Fibroblast of skin of right quadriceps (primary cell): ENCODE measurements at regions not wholly inside any gene's neighbourhood (a gene's known extent, or its start where the extent isn't known, plus 50 kb on each side); places are given as distances from the start of the nearest gene placed in this dataset.
"Not testable (repeated sequence)": the region's sequence is repeated elsewhere in the genome, so short reads cannot be mapped to it uniquely, and the experiment has no call there.

Experiments
- DNase-seq: peaks from one replicate; pipeline ENCODE4 v3.0.0-alpha.2; 2013

GRCh38 chrX:13220916-13221315, 98.9 kb downstream of the ATXN3L start:
- peak; percentile 62 for DNase-seq

- DNase-seq = peak; percentile 60
Measured at GRCh38 chrX:13219991-13220764, 99.7 kb downstream of the ATXN3L start.

- no peak for DNase-seq
Measured at GRCh38 chrX:13218758-13219157, 101.1 kb downstream of the ATXN3L start.

GRCh38 chrX:13216139-13216538, 103.7 kb downstream of the ATXN3L start:
- no peak for DNase-seq

GRCh38 chrX:13215729-13216128, 104.1 kb downstream of the ATXN3L start:
- DNase-seq = peak; percentile 44

GRCh38 chrX:13212191-13212651, 107.6 kb downstream of the ATXN3L start:
- peak; percentile 13 for DNase-seq

GRCh38 chrX:13210142-13210541, 109.7 kb downstream of the ATXN3L start:
- DNase-seq = not testable (repeated sequence)

GRCh38 chrX:13209704-13210103, 110.1 kb downstream of the ATXN3L start:
- peak; percentile 56 for DNase-seq

GRCh38 chrX:13208281-13208935, 111.4 kb downstream of the ATXN3L start:
- DNase-seq = no peak

- no peak for DNase-seq
Measured at GRCh38 chrX:13203271-13203670, 116.6 kb downstream of the ATXN3L start.

- no peak for DNase-seq
Measured at GRCh38 chrX:13201605-13202219, 118.1 kb downstream of the ATXN3L start.

GRCh38 chrX:13200398-13200797, 119.5 kb downstream of the ATXN3L start:
- DNase-seq = no peak

- DNase-seq = no peak
Measured at GRCh38 chrX:13198762-13199064, 121.1 kb downstream of the ATXN3L start.

- peak; percentile 19 for DNase-seq
Measured at GRCh38 chrX:13198056-13198761, 121.6 kb downstream of the ATXN3L start.

GRCh38 chrX:13196782-13197181, 123.1 kb downstream of the ATXN3L start:
- no peak for DNase-seq

GRCh38 chrX:13195340-13195739, 124.5 kb downstream of the ATXN3L start:
- DNase-seq = no peak

- DNase-seq = no peak
Measured at GRCh38 chrX:13194291-13195103, 125.4 kb downstream of the ATXN3L start.

GRCh38 chrX:13190051-13190450, 129.8 kb downstream of the ATXN3L start:
- no peak for DNase-seq

- no peak for DNase-seq
Measured at GRCh38 chrX:13189380-13189779, 130.5 kb downstream of the ATXN3L start.

- no peak for DNase-seq
Measured at GRCh38 chrX:13188731-13189309, 131.0 kb downstream of the ATXN3L start.

- not testable (repeated sequence) for DNase-seq
Measured at GRCh38 chrX:13186643-13187042, 133.2 kb downstream of the ATXN3L start.

GRCh38 chrX:13180807-13181206, 136.4 kb upstream of the FAM9C start:
- DNase-seq = peak; percentile 63
